HEK293 (cell line): ENCODE measurements at regions not wholly inside any gene's neighbourhood (a gene's known extent, or its start where the extent isn't known, plus 50 kb on each side); places are given as distances from the start of the nearest gene placed in this dataset.

Source experiments
- FEZF1 ChIP-seq: fragments of 450-650 bp; formaldehyde crosslinking; IDR thresholded peaks from 2 replicates; pipeline ENCODE4 v1.5.1; 2016; ENCODE audit warnings: missing biosample characterization, missing genetic modification characterization
- GLI4 ChIP-seq: fragments of 450-650 bp; formaldehyde crosslinking; IDR thresholded peaks from 2 replicates; pipeline ENCODE4 v1.5.1; 2016; ENCODE audit warnings: missing biosample characterization, missing genetic modification characterization
- HIC1 ChIP-seq: fragments of 450-650 bp; formaldehyde crosslinking; IDR thresholded peaks from 2 replicates; pipeline ENCODE4 v1.5.1; 2016; ENCODE audit warnings: missing biosample characterization, missing genetic modification characterization
- IKZF3 ChIP-seq: fragments of 450-650 bp; IDR thresholded peaks from 2 replicates; pipeline ENCODE4 v1.5.0; 2018; ENCODE audit warnings: missing biosample characterization, mild to moderate bottlenecking, missing genetic modification characterization, moderate library complexity
- MEIS1 ChIP-seq: sonication (generic); formaldehyde crosslinking; IDR thresholded peaks from 2 replicates; pipeline ENCODE4 v1.8.1; 2022; ENCODE audit warnings: missing genetic modification reagents, mild to moderate bottlenecking, borderline replicate concordance
- PATZ1 ChIP-seq: fragments of 450-650 bp; formaldehyde crosslinking; IDR thresholded peaks from 2 replicates; pipeline ENCODE4 v1.5.1; 2016; ENCODE audit warnings: missing biosample characterization, missing genetic modification characterization
- PRDM6 ChIP-seq: fragments of 450-650 bp; formaldehyde crosslinking; IDR thresholded peaks from 2 replicates; pipeline ENCODE4 v1.5.1; 2017; ENCODE audit warnings: missing biosample characterization, missing genetic modification characterization
- SP7 ChIP-seq: fragments of 450-650 bp; formaldehyde crosslinking; IDR thresholded peaks from 2 replicates; pipeline ENCODE4 v1.5.1; 2016; ENCODE audit warnings: missing biosample characterization, missing genetic modification characterization
- ZBTB10 ChIP-seq: fragments of 450-650 bp; formaldehyde crosslinking; IDR thresholded peaks from 2 replicates; pipeline ENCODE4 v1.5.1; 2016; ENCODE audit warnings: missing biosample characterization, missing genetic modification characterization
- ZBTB17 ChIP-seq: fragments of 450-650 bp; formaldehyde crosslinking; IDR thresholded peaks from 2 replicates; pipeline ENCODE4 v1.5.1; 2016; ENCODE audit warnings: missing biosample characterization, missing genetic modification characterization
- ZBTB44 ChIP-seq: fragments of 450-650 bp; IDR thresholded peaks from 2 replicates; pipeline ENCODE4 v1.5.1; 2018; ENCODE audit warnings: missing biosample characterization, mild to moderate bottlenecking, missing genetic modification characterization
- ZBTB7A ChIP-seq: fragments of 450-650 bp; formaldehyde crosslinking; IDR thresholded peaks from 2 replicates; pipeline ENCODE4 v1.5.1; 2016; ENCODE audit warnings: low read depth, missing biosample characterization, missing genetic modification characterization
- ZEB2 ChIP-seq: fragments of 450-650 bp; formaldehyde crosslinking; IDR thresholded peaks from 2 replicates; pipeline ENCODE4 v1.5.1; 2016; ENCODE audit warnings: missing biosample characterization, missing genetic modification characterization
- ZNF10 ChIP-seq: fragments of 450-650 bp; formaldehyde crosslinking; IDR thresholded peaks from 2 replicates; pipeline ENCODE4 v1.5.1; 2017; ENCODE audit warnings: missing biosample characterization, missing genetic modification characterization
- ZNF18 ChIP-seq: fragments of 450-650 bp; formaldehyde crosslinking; IDR thresholded peaks from 2 replicates; pipeline ENCODE4 v1.5.1; 2016; ENCODE audit warnings: missing biosample characterization, missing genetic modification characterization
- ZNF2 ChIP-seq: fragments of 450-650 bp; formaldehyde crosslinking; IDR thresholded peaks from 2 replicates; pipeline ENCODE4 v1.5.1; 2016; ENCODE audit warnings: missing biosample characterization, missing genetic modification characterization
- ZNF214 ChIP-seq: fragments of 450-650 bp; formaldehyde crosslinking; IDR thresholded peaks from 2 replicates; pipeline ENCODE4 v1.5.1; 2017; ENCODE audit warnings: missing biosample characterization, mild to moderate bottlenecking, missing genetic modification characterization, borderline replicate concordance
- ZNF366 ChIP-seq: fragments of 450-650 bp; formaldehyde crosslinking; conservative IDR thresholded peaks from 2 replicates; pipeline ENCODE4 v1.5.1; 2016; ENCODE audit warnings: missing biosample characterization, missing genetic modification characterization
- ZNF529 ChIP-seq: fragments of 450-650 bp; formaldehyde crosslinking; IDR thresholded peaks from 2 replicates; pipeline ENCODE4 v1.5.1; 2017; ENCODE audit warnings: missing genetic modification characterization, missing biosample characterization; ENCODE audit not compliant: insufficient replicate concordance
- ZNF596 ChIP-seq: fragments of 450-650 bp; IDR thresholded peaks from 2 replicates; pipeline ENCODE4 v1.5.0; 2018; ENCODE audit warnings: missing biosample characterization, mild to moderate bottlenecking, missing genetic modification characterization, moderate library complexity
- ZNF76 ChIP-seq: fragments of 450-650 bp; formaldehyde crosslinking; IDR thresholded peaks from 2 replicates; pipeline ENCODE4; 2016; ENCODE audit warnings: low read depth, missing biosample characterization, missing genetic modification characterization, borderline replicate concordance
- ZNF843 ChIP-seq: fragments of 450-650 bp; formaldehyde crosslinking; IDR thresholded peaks from 2 replicates; pipeline ENCODE4 v1.5.1; 2016; ENCODE audit warnings: missing biosample characterization, missing genetic modification characterization
- ZSCAN4 ChIP-seq: fragments of 450-650 bp; formaldehyde crosslinking; IDR thresholded peaks from 2 replicates; pipeline ENCODE4 v1.5.1; 2017; ENCODE audit warnings: missing biosample characterization, missing genetic modification characterization

GRCh38 chr5:125657936-125658335 is 765.3 kb upstream of the GRAMD2B start (continued):
- peak; percentile 63 for TF ChIP-seq PRDM6 (tag by site-specific recombination)
- peak; percentile 84 for TF ChIP-seq ZBTB44 (tag by site-specific recombination)
- peak; percentile 33; the same call in 1 of the 2 replicates for TF ChIP-seq ZSCAN4
- peak; percentile 72; the same call in 1 of the 2 replicates for TF ChIP-seq ZNF76 (tag by site-specific recombination)
- peak; percentile 77 for TF ChIP-seq ZNF2 (tag by site-specific recombination)
- no peak for TF ChIP-seq ZNF529
- peak; percentile 82 for TF ChIP-seq ZNF366
- no peak for TF ChIP-seq ZNF214
- TF ChIP-seq ZBTB17, result peak; percentile 94
- TF ChIP-seq ZBTB7A (tag by site-specific recombination), result no peak
- peak; percentile 93 for TF ChIP-seq ZEB2 (tag by site-specific recombination)
- peak; percentile 70; the same call in 1 of the 2 replicates for TF ChIP-seq ZNF10 (tag by site-specific recombination)
- TF ChIP-seq ZNF596 (tag by site-specific recombination), result peak; percentile 32; the same call in 1 of the 2 replicates
- peak; percentile 15; the same call in 1 of the 2 replicates for TF ChIP-seq PATZ1 (tag by site-specific recombination)
- TF ChIP-seq HIC1 (tag by site-specific recombination), result peak; percentile 66; the same call in 1 of the 2 replicates
- no peak for TF ChIP-seq ZBTB10 (tag by site-specific recombination)
- no peak for TF ChIP-seq MEIS1 (CRISPR knock-in tag)
- no peak for TF ChIP-seq GLI4 (tag by site-specific recombination)
- TF ChIP-seq IKZF3 (tag by site-specific recombination), result peak; percentile 86
- peak; percentile 27; the same call in 1 of the 2 replicates for TF ChIP-seq SP7 (tag by site-specific recombination)
- peak; percentile 77 for TF ChIP-seq ZNF843
- TF ChIP-seq FEZF1 (tag by site-specific recombination), result peak; percentile 63; the same call in 1 of the 2 replicates
- TF ChIP-seq ZNF18 (tag by site-specific recombination), result peak; percentile 50; the same call in 1 of the 2 replicates
- TF ChIP-seq, all 188 proteins: peak for 35
